Activated CD4-positive, alpha-beta memory T cell treated with anti-CD3 and anti-CD28 coated beads, Interleukin-2, amount 10 ng/mL, durations not matched to agents 7 days and 5 days (primary cell): ENCODE measurements at regions not wholly inside any gene's neighbourhood (a gene's known extent, or its start where the extent isn't known, plus 50 kb on each side); places are given as distances from the start of the nearest gene placed in this dataset.

Experiments used
- CTCF ChIA-PET: fragments of 350-600 bp; sonication (Branson Sonifier 250); formaldehyde crosslinking; loops from one replicate; lab custom pipeline; 2021; ENCODE audit warnings: antibody characterized with exemption, inconsistent platforms; lab: Charles Lee
- POLR2A ChIA-PET: fragments of 350-600 bp; sonication (Branson Sonifier 250); formaldehyde crosslinking; loops from one replicate; lab custom pipeline; 2021; ENCODE audit warnings: antibody characterized with exemption; lab: Charles Lee
- DNase-seq: peaks from one replicate; pipeline ENCODE4 v3.0.0-alpha.2; 2020
- H3K27ac Mint-ChIP-seq: one replicate; pipeline ENCODE4 v1.8.0; 2021; ENCODE audit warnings: mild to moderate bottlenecking, mixed read lengths
- H3K27me3 Mint-ChIP-seq: one replicate; pipeline ENCODE4 v1.8.0; 2021; ENCODE audit warnings: mixed read lengths
- H3K36me3 Mint-ChIP-seq: one replicate; pipeline ENCODE4 v1.8.0; 2021; ENCODE audit warnings: low read depth, mixed read lengths
- H3K4me1 Mint-ChIP-seq: one replicate; pipeline ENCODE4 v1.8.0; 2021; ENCODE audit warnings: mixed read lengths
- H3K4me3 Mint-ChIP-seq: one replicate; pipeline ENCODE4 v1.8.0; 2021; ENCODE audit warnings: mild to moderate bottlenecking, mixed read lengths
- H3K9me3 Mint-ChIP-seq: one replicate; pipeline ENCODE4 v1.8.0; 2021; ENCODE audit warnings: mixed read lengths

GRCh38 chr13:36493046-36493445 is 60.8 kb downstream of the CCNA1 start:
- Mint-ChIP-seq H3K4me3 (no peak overlapping the region), H3K27me3 (peaks cover 5% of the 10 kb centered on the region), H3K36me3 (no peaks in the 10 kb centered on the region), H3K9me3 (no peaks in the 10 kb centered on the region), H3K4me1 (no peaks in the 10 kb centered on the region), H3K27ac (no peak overlapping the region)
- no peak for DNase-seq
- ChIA-PET POLR2A (no interaction called here), CTCF (no interaction called here)

GRCh38 chr13:36495431-36495830 is 63.1 kb downstream of the CCNA1 start:
- H3K9me3 Mint-ChIP-seq: no peaks in the 10 kb centered on the region
- no peaks in the 10 kb centered on the region for H3K4me1 Mint-ChIP-seq
- no peaks in the 10 kb centered on the region for H3K36me3 Mint-ChIP-seq
- ChIA-PET POLR2A (no interaction called here), CTCF (no interaction called here)
- no peak overlapping the region for H3K27ac Mint-ChIP-seq
- H3K27me3 Mint-ChIP-seq: peaks cover 5% of the 10 kb centered on the region
- no peak for DNase-seq
- H3K4me3 Mint-ChIP-seq: no peak overlapping the region

GRCh38 chr13:36509369-36509768 is 77.1 kb downstream of the CCNA1 start:
- Mint-ChIP-seq H3K4me1 (no peaks in the 10 kb centered on the region), H3K4me3 (no peak overlapping the region), H3K36me3 (no peaks in the 10 kb centered on the region), H3K27me3 (no peaks in the 10 kb centered on the region), H3K27ac (no peak overlapping the region), H3K9me3 (no peaks in the 10 kb centered on the region)
- ChIA-PET CTCF (no interaction called here), POLR2A (no interaction called here)
- no peak for DNase-seq

DNA sequence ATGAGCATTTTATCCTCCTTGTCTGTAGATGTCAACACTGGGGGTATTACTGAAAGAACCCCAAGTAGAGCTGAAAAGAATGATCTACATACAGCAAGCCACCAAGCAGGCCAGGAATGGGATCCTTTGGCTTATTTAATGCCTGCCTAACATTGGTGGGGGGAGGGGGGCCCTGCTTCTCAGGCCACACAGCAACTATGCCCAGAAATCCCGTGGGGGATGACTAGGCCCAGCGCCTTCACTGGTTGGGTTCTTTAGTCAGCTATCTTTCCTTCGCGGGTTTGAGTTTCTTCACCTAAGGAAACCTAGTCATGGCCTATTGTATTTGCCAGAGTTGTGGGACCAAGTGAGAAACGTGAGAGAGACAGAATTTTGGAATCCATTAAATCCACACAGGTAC is 80.5 kb downstream of the CCNA1 start:
- Mint-ChIP-seq H3K36me3 (no peaks in the 10 kb centered on the region), H3K4me1 (no peaks in the 10 kb centered on the region)

DNA sequence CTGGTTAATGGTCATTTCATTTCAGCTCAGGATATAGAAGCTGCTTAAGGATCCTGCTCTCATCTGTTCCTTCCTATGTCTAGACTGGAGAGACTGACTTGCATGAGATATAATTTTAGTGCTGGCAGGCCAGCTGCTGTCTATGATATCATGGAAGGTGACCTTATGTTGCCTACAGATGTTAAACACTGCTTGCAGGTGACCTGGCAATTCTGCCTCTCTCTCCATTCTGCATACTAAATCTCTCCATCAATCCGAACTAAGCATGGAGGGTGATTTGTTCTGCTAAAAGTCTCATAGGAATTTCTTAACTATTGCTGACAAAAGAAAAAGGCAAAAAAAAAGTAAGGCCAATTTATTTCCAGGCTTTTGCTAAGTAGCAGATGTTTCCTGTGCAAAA is 81.0 kb downstream of the CCNA1 start:
- no peak for DNase-seq
- POLR2A ChIA-PET: no interaction called here
- CTCF ChIA-PET: no interaction called here
- Mint-ChIP-seq H3K4me1 (no peaks in the 10 kb centered on the region), H3K36me3 (no peaks in the 10 kb centered on the region), H3K27ac (no peak overlapping the region), H3K27me3 (no peaks in the 10 kb centered on the region), H3K9me3 (no peaks in the 10 kb centered on the region), H3K4me3 (no peak overlapping the region)

More for the DNA sequence above, 80.5 kb downstream of the CCNA1 start:
- DNase-seq: no peak
- no peak overlapping the region for H3K27ac Mint-ChIP-seq
- CTCF ChIA-PET: no interaction called here
- H3K4me3 Mint-ChIP-seq: no peak overlapping the region
- no peaks in the 10 kb centered on the region for H3K9me3 Mint-ChIP-seq
- POLR2A ChIA-PET: no interaction called here
- H3K27me3 Mint-ChIP-seq: no peaks in the 10 kb centered on the region

DNA sequence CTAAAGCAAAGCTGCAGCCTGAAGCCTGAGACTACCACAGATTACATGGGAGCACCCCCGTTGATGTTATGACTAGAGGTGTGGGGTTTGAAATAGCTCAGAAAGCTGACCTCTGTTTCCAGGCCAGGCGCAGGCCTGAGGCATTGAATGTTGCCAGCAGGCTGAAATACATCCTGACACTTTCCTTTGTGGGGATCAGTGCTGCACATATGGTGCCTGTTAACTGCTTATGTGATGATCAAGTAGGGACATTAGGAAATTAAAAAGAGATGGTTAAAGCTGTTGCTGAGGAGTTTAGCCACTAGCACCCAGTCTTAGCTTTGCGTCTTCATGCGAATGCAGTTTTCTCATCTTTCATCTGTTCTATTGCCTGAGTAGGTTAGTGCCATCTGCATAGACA is 83.2 kb downstream of the CCNA1 start:
- H3K36me3 Mint-ChIP-seq: no peaks in the 10 kb centered on the region
- H3K4me3 Mint-ChIP-seq: no peak overlapping the region
- no peak overlapping the region for H3K27ac Mint-ChIP-seq
- ChIA-PET POLR2A (no interaction called here), CTCF (no interaction called here)
- no peaks in the 10 kb centered on the region for H3K4me1 Mint-ChIP-seq
- no peak for DNase-seq
- no peaks in the 10 kb centered on the region for H3K27me3 Mint-ChIP-seq
- no peaks in the 10 kb centered on the region for H3K9me3 Mint-ChIP-seq

- no peaks in the 10 kb centered on the region for H3K4me1 Mint-ChIP-seq
- no peaks in the 10 kb centered on the region for H3K36me3 Mint-ChIP-seq
- H3K27ac Mint-ChIP-seq: no peak overlapping the region
- POLR2A ChIA-PET: no interaction called here
- H3K4me3 Mint-ChIP-seq: no peak overlapping the region
- DNase-seq: no peak
- no peaks in the 10 kb centered on the region for H3K9me3 Mint-ChIP-seq
- CTCF ChIA-PET: no interaction called here
- no peaks in the 10 kb centered on the region for H3K27me3 Mint-ChIP-seq
These were observed 83.9 kb downstream of the CCNA1 start for GRCh38 chr13:36516225-36516624.

- ChIA-PET POLR2A (no interaction called here), CTCF (no interaction called here)
- H3K9me3 Mint-ChIP-seq: no peaks in the 10 kb centered on the region
- no peaks in the 10 kb centered on the region for H3K27me3 Mint-ChIP-seq
- H3K4me3 Mint-ChIP-seq: no peak overlapping the region
- no peaks in the 10 kb centered on the region for H3K4me1 Mint-ChIP-seq
- H3K36me3 Mint-ChIP-seq: no peaks in the 10 kb centered on the region
- no peak for DNase-seq
- H3K27ac Mint-ChIP-seq: no peak overlapping the region
These were observed 86.4 kb downstream of the CCNA1 start for GRCh38 chr13:36518707-36519106.

GRCh38 chr13:36519432-36519831 is 87.1 kb downstream of the CCNA1 start:
- Mint-ChIP-seq H3K4me3 (no peak overlapping the region), H3K27me3 (no peaks in the 10 kb centered on the region), H3K9me3 (no peaks in the 10 kb centered on the region), H3K36me3 (no peaks in the 10 kb centered on the region), H3K4me1 (no peaks in the 10 kb centered on the region), H3K27ac (no peak overlapping the region)
- ChIA-PET POLR2A (no interaction called here), CTCF (no interaction called here)
- DNase-seq: no peak

- no peaks in the 10 kb centered on the region for H3K36me3 Mint-ChIP-seq
- no peak for DNase-seq
- POLR2A ChIA-PET: no interaction called here
- H3K4me3 Mint-ChIP-seq: no peak overlapping the region
- CTCF ChIA-PET: no interaction called here
- H3K27me3 Mint-ChIP-seq: no peaks in the 10 kb centered on the region
- H3K27ac Mint-ChIP-seq: no peak overlapping the region
- H3K4me1 Mint-ChIP-seq: no peaks in the 10 kb centered on the region
- H3K9me3 Mint-ChIP-seq: no peaks in the 10 kb centered on the region
These were observed 87.8 kb downstream of the CCNA1 start for GRCh38 chr13:36520111-36520510.

DNA sequence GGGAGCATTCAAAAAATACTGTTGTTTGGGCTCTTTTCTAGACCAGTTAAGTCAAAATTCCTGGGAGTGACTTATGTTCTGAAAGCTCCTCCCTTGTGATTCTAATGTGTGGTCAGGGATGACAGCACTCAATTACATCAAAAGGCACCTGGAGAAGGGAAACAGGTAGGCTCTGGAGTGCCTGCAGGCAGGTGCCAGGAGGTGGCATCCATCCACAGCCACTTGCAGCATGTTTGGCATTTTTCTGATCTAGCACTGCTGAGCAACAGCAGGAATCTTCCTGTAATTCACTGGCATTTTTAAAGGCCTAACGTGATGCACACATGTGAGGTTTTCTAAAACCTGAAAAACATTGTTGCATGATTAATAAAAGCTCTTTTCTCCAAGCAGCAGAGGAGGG is 94.6 kb downstream of the CCNA1 start:
- CTCF ChIA-PET: no interaction called here
- no peak overlapping the region for H3K27ac Mint-ChIP-seq

GRCh38 chr13:36528105-36528504 is 95.8 kb downstream of the CCNA1 start:
- H3K36me3 Mint-ChIP-seq: no peaks in the 10 kb centered on the region
- no peak overlapping the region for H3K27ac Mint-ChIP-seq
- no peaks in the 10 kb centered on the region for H3K9me3 Mint-ChIP-seq
- ChIA-PET CTCF (no interaction called here), POLR2A (no interaction called here)
- no peaks in the 10 kb centered on the region for H3K27me3 Mint-ChIP-seq
- no peaks in the 10 kb centered on the region for H3K4me1 Mint-ChIP-seq
- no peak for DNase-seq
- H3K4me3 Mint-ChIP-seq: no peak overlapping the region

More for the DNA sequence above, 94.6 kb downstream of the CCNA1 start:
- POLR2A ChIA-PET: no interaction called here
- H3K4me3 Mint-ChIP-seq: no peak overlapping the region
- no peak for DNase-seq
- H3K36me3 Mint-ChIP-seq: no peaks in the 10 kb centered on the region
- H3K9me3 Mint-ChIP-seq: no peaks in the 10 kb centered on the region
- no peaks in the 10 kb centered on the region for H3K4me1 Mint-ChIP-seq
- H3K27me3 Mint-ChIP-seq: no peaks in the 10 kb centered on the region

DNA sequence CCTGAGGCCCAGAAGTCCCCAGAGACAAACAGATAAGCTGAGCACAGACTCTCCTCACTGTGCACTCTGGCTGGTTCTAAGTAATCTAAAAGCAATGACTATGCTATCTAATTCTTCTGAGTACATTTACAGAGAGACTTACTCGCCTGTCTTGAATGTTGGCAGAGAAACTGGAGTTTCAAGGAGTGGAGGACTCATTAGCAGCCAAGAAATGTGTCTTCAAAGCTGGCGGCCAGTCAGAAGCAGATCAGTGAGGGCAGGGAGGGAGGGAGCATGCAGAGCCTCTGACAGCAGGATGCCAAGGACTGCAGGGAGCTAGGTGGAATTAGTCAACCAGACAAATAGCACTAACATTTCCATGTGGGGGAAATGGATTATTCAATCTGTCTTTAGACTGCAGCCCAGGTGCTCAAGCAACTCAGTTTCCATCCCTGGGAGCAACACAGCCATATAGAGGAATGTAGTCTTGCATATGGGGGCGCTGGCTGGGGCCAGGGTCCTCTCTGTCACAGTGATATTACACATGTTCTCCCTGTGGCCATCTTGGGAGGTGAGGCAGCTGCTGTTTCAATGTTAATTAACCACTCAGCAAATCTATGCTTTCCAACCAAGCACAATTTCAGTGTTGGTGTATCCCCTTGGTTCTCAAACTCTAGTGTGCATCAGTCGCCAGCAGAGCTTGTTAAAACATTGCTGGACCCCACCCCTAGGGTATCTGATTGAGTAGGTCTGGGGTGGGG is 97.9 kb downstream of the CCNA1 start:
- ChIA-PET POLR2A (no interaction called here), CTCF (no interaction called here)
- H3K4me3 Mint-ChIP-seq: no peak overlapping the region
- no peaks in the 10 kb centered on the region for H3K36me3 Mint-ChIP-seq
- H3K4me1 Mint-ChIP-seq: no peaks in the 10 kb centered on the region
- no peak for DNase-seq
- no peaks in the 10 kb centered on the region for H3K9me3 Mint-ChIP-seq
- no peaks in the 10 kb centered on the region for H3K27me3 Mint-ChIP-seq
- no peak overlapping the region for H3K27ac Mint-ChIP-seq

- ChIA-PET POLR2A (no interaction called here), CTCF (no interaction called here)
- H3K27me3 Mint-ChIP-seq: no peaks in the 10 kb centered on the region
- no peaks in the 10 kb centered on the region for H3K36me3 Mint-ChIP-seq
- no peak for DNase-seq
- no peaks in the 10 kb centered on the region for H3K9me3 Mint-ChIP-seq
- no peak overlapping the region for H3K4me3 Mint-ChIP-seq
- no peaks in the 10 kb centered on the region for H3K4me1 Mint-ChIP-seq
- H3K27ac Mint-ChIP-seq: no peak overlapping the region
These were observed 98.7 kb downstream of the CCNA1 start for GRCh38 chr13:36530861-36531590.
